GM19351 (cell line): ENCODE measurements at regions not wholly inside any gene's neighbourhood (a gene's known extent, or its start where the extent isn't known, plus 50 kb on each side); places are given as distances from the start of the nearest gene placed in this dataset.

Experiments used
- ATAC-seq: cut with Tn5 transposase; IDR thresholded peaks from one replicate; pipeline ENCODE4 v1.9.1; 2021; ENCODE audit warnings: mild to moderate bottlenecking, moderate library complexity; ENCODE audit not compliant: unreplicated experiment

GRCh38 chr12:25009496-25010092 lies 60.7 kb upstream of the BCAT1 start:
- no peak for ATAC-seq

- peak; percentile 62 for ATAC-seq
These were observed 56.5 kb upstream of the BCAT1 start for GRCh38 chr12:25005376-25005775.

- peak; percentile 42 for ATAC-seq
These were observed 55.5 kb upstream of the BCAT1 start for GRCh38 chr12:25004447-25004846.

GRCh38 chr12:25001311-25001710 lies 52.4 kb upstream of the BCAT1 start:
- no peak for ATAC-seq
